ENCODE measurements at regions not wholly inside any gene's neighbourhood (a gene's known extent, or its start where the extent isn't known, plus 50 kb on each side); places are given as distances from the start of the nearest gene placed in this dataset.

GRCh38 chr13:63026285-63026797, 1610.7 kb upstream of the PCDH20 start:
- TF ChIP-seq TAF1 (IDR thresholded peaks at IDR 0.05; ENCODE audit: low read depth) (no peak), CREB1 (IDR thresholded peaks at IDR 0.05; ENCODE audit: low read depth) (no peak), RAD21 (IDR thresholded peaks at IDR 0.05; ENCODE audit: low read depth) (no peak), MAX (IDR thresholded peaks at IDR 0.05) (no peak), YY1 (IDR thresholded peaks at IDR 0.05; ENCODE audit: low read depth) (no peak)
